ENCODE measurements at regions not wholly inside any gene's neighbourhood (a gene's known extent, or its start where the extent isn't known, plus 50 kb on each side); places are given as distances from the start of the nearest gene placed in this dataset.

DNA sequence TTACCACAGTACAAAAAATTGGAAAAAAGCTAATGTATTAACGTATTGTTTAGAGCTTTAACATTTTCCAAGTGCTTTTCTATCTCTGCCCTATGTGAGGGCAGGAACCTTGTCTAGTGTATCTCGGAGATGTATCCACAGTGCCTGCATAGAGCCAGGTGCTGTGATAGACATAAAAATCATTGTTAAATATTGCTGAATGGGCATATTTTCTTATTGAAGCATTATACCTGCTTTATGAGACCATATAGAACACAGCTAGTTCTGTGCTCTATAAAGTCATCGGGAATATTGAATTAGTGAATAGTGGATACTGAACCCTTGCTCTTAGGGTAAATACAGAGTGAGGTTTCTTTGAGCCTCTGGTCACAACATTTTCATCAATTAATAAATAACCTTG lies 163.0 kb downstream of the RNF144B start:
- no peaks in the 10 kb centered on the region for H3K36me3 ChIP-seq
- H3K9ac ChIP-seq = no peak overlapping the region
- peaks cover 0 to 15% (median 0%) of the 10 kb centered on the region in 10 experiments; a peak in 6 of 20 replicates for H3K4me1 ChIP-seq
- no peak overlapping the region for H3K4me2 ChIP-seq
- H3K27ac ChIP-seq = no peak overlapping the region
- peaks cover 0 to 16% (median 8%) of the 10 kb centered on the region in 11 experiments; a peak in 17 of 22 replicates for H3K9me3 ChIP-seq (replicated peaks in 1 of 11)
- no peak overlapping the region for H3K4me3 ChIP-seq
- no peak for TF ChIP-seq Cebpa-rat (IDR thresholded peaks at IDR 0.05)
- no peaks in the 10 kb centered on the region for H3K27me3 ChIP-seq
- no peaks in the 10 kb centered on the region for H4K20me1 ChIP-seq

DNA sequence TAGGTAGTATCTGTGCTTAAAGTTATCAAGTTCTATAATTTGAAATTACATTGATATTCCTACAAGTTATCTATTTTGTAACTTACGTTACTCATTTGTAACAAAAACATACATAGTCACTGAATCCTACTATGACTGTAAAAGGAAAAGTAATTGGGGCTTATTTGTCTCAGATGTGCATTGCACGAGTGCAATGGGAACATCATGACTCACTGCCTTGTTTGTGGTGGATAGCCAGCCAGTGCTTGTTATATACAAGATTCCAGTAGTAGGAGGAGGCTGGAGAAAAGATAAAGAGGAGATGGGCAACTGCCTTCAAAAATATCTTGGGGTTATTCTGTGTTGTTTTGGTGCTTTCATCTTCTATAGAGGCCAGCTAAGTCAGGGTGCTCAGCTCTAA lies 164.1 kb downstream of the RNF144B start:
- no peaks in the 10 kb centered on the region for H3K27me3 ChIP-seq
- TF ChIP-seq Cebpa-rat (IDR thresholded peaks at IDR 0.05) = no peak

DNA sequence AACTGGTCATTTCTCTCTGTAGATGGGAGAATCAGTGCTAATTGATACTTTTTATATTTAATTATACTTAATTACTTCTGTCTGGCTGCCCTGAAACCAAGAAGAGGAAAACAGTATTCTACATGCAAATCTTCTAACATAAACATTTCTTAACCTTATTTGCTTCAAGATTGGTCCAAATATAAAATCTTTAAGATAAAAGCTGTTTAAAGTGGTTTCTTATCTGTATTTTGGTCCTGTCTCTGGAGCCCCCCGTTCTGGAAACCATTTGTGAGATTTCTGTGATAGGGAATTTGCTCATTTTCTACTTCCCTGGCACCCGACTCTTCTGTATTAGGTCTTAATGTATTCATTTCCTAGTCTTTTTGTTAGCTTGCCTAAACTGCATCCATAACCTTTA lies 168.6 kb downstream of the RNF144B start:
- H3K27ac ChIP-seq = no peak overlapping the region
- H3K27me3 ChIP-seq = no peaks in the 10 kb centered on the region

More for the DNA sequence above, 164.1 kb downstream of the RNF144B start:
- Histone ChIP-seq H3K4me1 (peaks cover 0 to 4% (median 0%) of the 10 kb centered on the region in 10 experiments; a peak in 4 of 20 replicates), H4K20me1 (no peaks in the 10 kb centered on the region), H3K36me3 (no peaks in the 10 kb centered on the region), H3K27ac (no peak overlapping the region), H3K4me2 (no peak overlapping the region), H3K4me3 (no peak overlapping the region), H3K9me3 (replicated peaks in 1 of 11) (peaks cover 0 to 7% (median 5%) of the 10 kb centered on the region in 11 experiments; a peak in 7 of 22 replicates), H3K9ac (no peak overlapping the region)

DNA sequence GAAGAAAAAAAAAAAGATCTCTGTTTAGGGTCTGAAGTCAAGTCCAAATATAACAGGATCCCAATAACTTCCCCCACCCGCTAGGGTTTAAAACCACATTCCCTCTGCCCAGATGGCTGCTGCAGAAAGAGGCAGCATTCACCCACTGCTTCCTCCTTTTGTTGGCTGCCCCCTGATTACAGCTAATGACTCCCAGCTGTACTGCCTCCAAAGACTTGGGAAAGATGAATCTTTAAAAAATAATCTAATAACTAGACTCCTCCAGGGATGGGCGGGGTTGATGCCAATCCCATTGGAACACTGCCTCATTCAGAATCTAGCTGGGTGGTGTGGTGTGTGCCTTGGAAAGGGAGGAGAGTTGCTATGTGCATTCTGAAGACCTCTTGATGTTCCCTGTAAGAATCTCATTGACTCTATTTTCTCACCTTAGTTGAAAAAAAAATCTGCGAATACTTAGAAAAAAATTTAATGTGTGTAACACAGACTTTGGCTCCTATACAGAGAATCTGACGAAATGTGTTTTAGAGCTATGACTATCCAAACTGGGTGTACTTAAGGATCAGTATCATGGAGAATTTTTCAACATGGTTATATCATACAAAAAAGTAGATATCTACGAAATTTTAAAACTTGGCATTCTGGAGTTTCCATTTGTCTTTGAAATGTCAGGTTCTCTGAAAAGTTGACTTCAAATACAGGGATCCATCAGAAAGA lies 174.0 kb downstream of the RNF144B start:
- no peak overlapping the region for H3K27ac ChIP-seq
- H3K9me3 ChIP-seq (replicated peaks in 1 of 11) = 0 out of 22 replicates have a peak, but pooled peaks cover 0 to 8% (median 0%) of the 10 kb centered on the region in 11 experiments
- peaks cover 0 to 26% (median 12%) of the 10 kb centered on the region in 10 experiments; a peak in 14 of 20 replicates for H3K4me1 ChIP-seq
- TF ChIP-seq Cebpa-rat (IDR thresholded peaks at IDR 0.05) = no peak
- H3K36me3 ChIP-seq = no peaks in the 10 kb centered on the region
- H3K9ac ChIP-seq = no peak overlapping the region
- H3K4me2 ChIP-seq = peak overlapping the region in 9 of 11 experiments; percentile 4 to 64 (median 44); a peak in 15 of 22 replicates
- H3K4me3 ChIP-seq = no peak overlapping the region
- H3K27me3 ChIP-seq = no peaks in the 10 kb centered on the region
- H4K20me1 ChIP-seq = no peaks in the 10 kb centered on the region

More for the DNA sequence above, 168.6 kb downstream of the RNF144B start:
- peaks cover 0 to 9% (median 3%) of the 10 kb centered on the region in 10 experiments; a peak in 13 of 20 replicates for H3K4me1 ChIP-seq
- TF ChIP-seq Cebpa-rat (IDR thresholded peaks at IDR 0.05) = no peak
- H4K20me1 ChIP-seq = no peaks in the 10 kb centered on the region
- no peak overlapping the region for H3K4me2 ChIP-seq
- no peaks in the 10 kb centered on the region for H3K9me3 ChIP-seq (replicated peaks in 1 of 11)
- no peak overlapping the region for H3K9ac ChIP-seq
- no peak overlapping the region for H3K4me3 ChIP-seq
- no peaks in the 10 kb centered on the region for H3K36me3 ChIP-seq

DNA sequence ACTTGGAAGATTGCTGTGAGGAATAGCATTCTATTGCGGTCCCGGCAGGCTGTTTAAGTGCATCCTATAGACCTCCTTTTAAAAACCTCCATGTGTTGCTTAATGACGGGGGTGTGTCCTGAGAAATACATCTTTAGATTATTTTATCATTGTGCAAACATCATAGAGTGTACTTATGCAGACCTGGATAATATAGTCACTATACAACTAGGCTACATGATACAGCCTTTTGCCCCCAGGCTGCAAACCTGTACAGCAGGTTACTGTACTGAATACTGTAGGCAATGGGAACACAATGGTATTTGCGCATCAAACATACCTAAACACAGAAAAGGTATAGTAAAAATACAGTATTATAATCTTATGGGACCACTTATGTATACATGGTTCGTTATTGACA lies 175.6 kb downstream of the RNF144B start:
- H3K9ac ChIP-seq = no peak overlapping the region
- no peaks in the 10 kb centered on the region for H3K36me3 ChIP-seq
- no peak overlapping the region for H3K27ac ChIP-seq
- H3K27me3 ChIP-seq = no peaks in the 10 kb centered on the region
- no peak for TF ChIP-seq Cebpa-rat (IDR thresholded peaks at IDR 0.05)
- no peak overlapping the region for H3K4me3 ChIP-seq
- H3K9me3 ChIP-seq (replicated peaks in 1 of 11) = 0 out of 22 replicates have a peak, but pooled peaks cover 0 to 8% (median 0%) of the 10 kb centered on the region in 11 experiments
- no peak overlapping the region for H3K4me2 ChIP-seq
- no peaks in the 10 kb centered on the region for H4K20me1 ChIP-seq
- peaks cover 0 to 26% (median 12%) of the 10 kb centered on the region in 10 experiments; a peak in 14 of 20 replicates for H3K4me1 ChIP-seq

DNA sequence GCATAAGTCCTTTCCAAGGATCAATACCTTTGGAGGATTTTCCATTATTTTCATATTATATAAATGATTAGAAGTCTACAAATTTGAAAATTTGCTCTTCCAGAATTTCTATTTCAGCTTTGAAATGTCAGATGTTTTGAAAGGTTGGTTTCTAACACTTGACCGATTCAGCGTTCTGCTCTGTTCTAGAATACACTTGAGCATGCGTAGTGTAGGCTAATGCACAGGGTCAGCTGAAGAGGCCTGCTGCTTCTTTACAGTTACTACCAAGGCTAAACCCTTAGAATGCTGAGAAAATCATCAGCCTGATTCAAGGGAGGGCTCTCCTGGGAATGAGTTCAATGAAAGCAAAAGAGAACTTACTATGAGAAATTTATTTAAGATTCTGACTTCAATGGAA lies 177.6 kb downstream of the RNF144B start:
- TF ChIP-seq Cebpa-rat (IDR thresholded peaks at IDR 0.05) = no peak
- H3K27ac ChIP-seq = no peak overlapping the region
- no peaks in the 10 kb centered on the region for H3K27me3 ChIP-seq
- H4K20me1 ChIP-seq = no peaks in the 10 kb centered on the region
- H3K4me3 ChIP-seq = no peak overlapping the region
- no peaks in the 10 kb centered on the region for H3K36me3 ChIP-seq
- no peak overlapping the region for H3K4me2 ChIP-seq
- 0 out of 22 replicates have a peak, but pooled peaks cover 0 to 8% (median 0%) of the 10 kb centered on the region in 11 experiments for H3K9me3 ChIP-seq (replicated peaks in 1 of 11)
- peaks cover 0 to 26% (median 12%) of the 10 kb centered on the region in 10 experiments; a peak in 14 of 20 replicates for H3K4me1 ChIP-seq
- H3K9ac ChIP-seq = no peak overlapping the region

DNA sequence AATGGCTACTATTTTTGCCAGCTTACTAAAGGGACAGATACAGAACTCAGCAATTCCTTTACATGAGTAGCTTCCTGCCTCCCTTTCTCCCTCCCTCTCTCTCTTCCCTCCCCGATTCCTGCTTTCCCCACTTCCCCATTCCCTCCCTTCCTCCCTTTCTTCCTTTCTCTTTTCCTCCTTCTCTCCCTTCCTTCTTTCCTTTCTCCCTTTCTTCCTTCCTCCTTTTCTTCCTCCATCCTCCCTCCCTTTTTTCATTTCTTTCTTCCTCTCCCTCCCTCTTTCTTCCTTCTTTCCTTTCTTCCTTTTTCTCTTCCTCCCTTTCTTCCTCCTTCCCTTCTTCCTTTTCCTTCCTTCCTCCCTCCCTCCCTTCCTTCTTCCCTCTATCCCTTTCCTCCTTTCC lies 178.1 kb downstream of the RNF144B start:
- Histone ChIP-seq H3K4me1 (peaks cover 0 to 22% (median 12%) of the 10 kb centered on the region in 10 experiments; a peak in 14 of 20 replicates), H3K9ac (no peak overlapping the region), H4K20me1 (no peaks in the 10 kb centered on the region), H3K27me3 (no peaks in the 10 kb centered on the region), H3K36me3 (no peaks in the 10 kb centered on the region), H3K4me2 (no peak overlapping the region), H3K4me3 (no peak overlapping the region), H3K9me3 (replicated peaks in 1 of 11) (0 out of 22 replicates have a peak, but pooled peaks cover 0 to 8% (median 0%) of the 10 kb centered on the region in 11 experiments), H3K27ac (no peak overlapping the region)
- TF ChIP-seq Cebpa-rat (IDR thresholded peaks at IDR 0.05) = no peak

DNA sequence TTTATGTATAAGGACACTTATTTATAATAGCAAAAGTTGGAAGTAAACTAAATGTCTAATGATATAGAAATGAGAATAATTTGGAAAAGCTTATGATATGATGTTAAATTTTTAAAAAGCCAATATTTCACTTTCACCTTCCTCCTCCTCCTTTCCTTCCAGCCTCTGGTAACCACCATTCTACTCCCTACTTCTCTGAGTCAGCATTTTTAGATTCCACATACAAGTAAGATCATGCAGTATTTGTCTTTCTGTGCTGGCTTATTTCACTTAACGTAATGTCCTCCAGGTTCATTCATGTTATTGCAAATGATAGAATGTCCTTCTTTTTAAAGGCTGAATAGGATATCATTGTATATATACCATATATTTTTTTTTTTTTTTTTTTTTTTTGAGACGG lies 180.2 kb downstream of the RNF144B start:
- Histone ChIP-seq H3K27me3 (no peaks in the 10 kb centered on the region), H3K9ac (no peak overlapping the region), H3K4me3 (no peak overlapping the region), H3K36me3 (no peaks in the 10 kb centered on the region), H3K9me3 (replicated peaks in 1 of 11) (0 out of 22 replicates have a peak, but pooled peaks cover 0 to 8% (median 0%) of the 10 kb centered on the region in 11 experiments), H4K20me1 (no peaks in the 10 kb centered on the region), H3K4me1 (0 out of 20 replicates have a peak, but pooled peaks cover 0 to under 1% (median 0%) of the 10 kb centered on the region in 10 experiments), H3K4me2 (no peak overlapping the region), H3K27ac (no peak overlapping the region)
- no peak for TF ChIP-seq Cebpa-rat (IDR thresholded peaks at IDR 0.05)

DNA sequence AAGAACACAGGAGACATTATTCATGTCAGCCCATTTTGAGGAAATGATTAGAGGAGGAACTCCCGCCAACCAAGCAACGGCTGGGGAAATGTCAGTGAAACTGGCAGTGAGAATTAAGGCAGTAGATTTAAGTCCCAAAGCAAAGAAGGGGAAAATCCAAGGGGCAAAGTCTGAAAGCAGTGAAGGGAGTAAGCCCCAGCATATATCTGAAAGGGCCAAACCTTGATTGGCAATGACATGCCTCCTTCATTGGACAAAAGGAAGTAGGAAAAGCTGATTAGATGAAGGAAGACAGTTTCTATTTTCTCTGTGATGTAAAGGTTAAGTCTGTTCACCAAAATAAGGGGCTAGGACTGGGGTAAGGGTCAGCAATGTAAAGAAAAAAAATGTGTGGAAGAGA lies 190.3 kb downstream of the RNF144B start:
- H3K27me3 ChIP-seq = no peaks in the 10 kb centered on the region
- no peak for TF ChIP-seq Cebpa-rat (IDR thresholded peaks at IDR 0.05)
- H3K36me3 ChIP-seq = no peaks in the 10 kb centered on the region
- no peaks in the 10 kb centered on the region for H4K20me1 ChIP-seq
- no peak overlapping the region for H3K4me3 ChIP-seq
- peak overlapping the region in 1 of 11 experiments; percentile 53; a peak in 1 of 22 replicates for H3K4me2 ChIP-seq
- no peak overlapping the region for H3K27ac ChIP-seq
- no peaks in the 10 kb centered on the region for H3K9me3 ChIP-seq (replicated peaks in 1 of 11)
- H3K4me1 ChIP-seq = peaks cover 0 to 5% (median 0%) of the 10 kb centered on the region in 10 experiments; a peak in 2 of 20 replicates
- H3K9ac ChIP-seq = no peak overlapping the region
